ENCODE measurements at regions not wholly inside any gene's neighbourhood (a gene's known extent, or its start where the extent isn't known, plus 50 kb on each side); places are given as distances from the start of the nearest gene placed in this dataset.

DNA sequence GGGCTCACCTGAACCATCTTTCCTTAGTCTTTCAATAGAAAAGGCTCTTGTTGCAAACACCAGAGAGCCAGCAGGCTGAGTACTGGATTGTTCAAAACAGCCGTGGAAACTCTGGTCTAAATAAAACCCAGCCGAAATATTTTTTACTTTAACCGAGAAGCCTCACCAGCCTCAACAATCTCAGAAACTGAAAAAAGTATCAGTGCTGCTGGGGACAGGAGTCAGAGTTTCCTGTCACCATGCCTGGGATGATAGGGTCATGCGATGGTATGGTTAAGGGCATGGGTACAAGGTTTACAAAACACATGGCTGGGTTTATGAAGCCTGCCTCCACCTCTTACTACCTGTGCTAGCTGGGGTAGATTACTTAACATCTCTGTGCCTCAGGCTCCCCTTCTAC is 55.3 kb upstream of the FZD7 start:
- peaks cover 0 to 23% (median 1%) of the 10 kb centered on the region in 4 donors for H3K4me1 ChIP-seq
- no peak overlapping the region for H3K27ac ChIP-seq
- no peaks in the 10 kb centered on the region for H3K27me3 ChIP-seq
- no peak for TF ChIP-seq POLR2A (IDR thresholded peaks at IDR 0.05)
- TF ChIP-seq, protein P1, sequence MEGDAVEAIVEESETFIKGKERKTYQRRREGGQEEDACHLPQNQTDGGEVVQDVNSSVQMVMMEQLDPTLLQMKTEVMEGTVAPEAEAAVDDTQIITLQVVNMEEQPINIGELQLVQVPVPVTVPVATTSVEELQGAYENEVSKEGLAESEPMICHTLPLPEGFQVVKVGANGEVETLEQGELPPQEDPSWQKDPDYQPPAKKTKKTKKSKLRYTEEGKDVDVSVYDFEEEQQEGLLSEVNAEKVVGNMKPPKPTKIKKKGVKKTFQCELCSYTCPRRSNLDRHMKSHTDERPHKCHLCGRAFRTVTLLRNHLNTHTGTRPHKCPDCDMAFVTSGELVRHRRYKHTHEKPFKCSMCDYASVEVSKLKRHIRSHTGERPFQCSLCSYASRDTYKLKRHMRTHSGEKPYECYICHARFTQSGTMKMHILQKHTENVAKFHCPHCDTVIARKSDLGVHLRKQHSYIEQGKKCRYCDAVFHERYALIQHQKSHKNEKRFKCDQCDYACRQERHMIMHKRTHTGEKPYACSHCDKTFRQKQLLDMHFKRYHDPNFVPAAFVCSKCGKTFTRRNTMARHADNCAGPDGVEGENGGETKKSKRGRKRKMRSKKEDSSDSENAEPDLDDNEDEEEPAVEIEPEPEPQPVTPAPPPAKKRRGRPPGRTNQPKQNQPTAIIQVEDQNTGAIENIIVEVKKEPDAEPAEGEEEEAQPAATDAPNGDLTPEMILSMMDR (IDR thresholded peaks at IDR 0.05) = no peak
- DNase-seq = no peak
- H3K9me3 ChIP-seq = no peaks in the 10 kb centered on the region
- no peak overlapping the region for H3K4me3 ChIP-seq
- H3K36me3 ChIP-seq = no peaks in the 10 kb centered on the region

DNA sequence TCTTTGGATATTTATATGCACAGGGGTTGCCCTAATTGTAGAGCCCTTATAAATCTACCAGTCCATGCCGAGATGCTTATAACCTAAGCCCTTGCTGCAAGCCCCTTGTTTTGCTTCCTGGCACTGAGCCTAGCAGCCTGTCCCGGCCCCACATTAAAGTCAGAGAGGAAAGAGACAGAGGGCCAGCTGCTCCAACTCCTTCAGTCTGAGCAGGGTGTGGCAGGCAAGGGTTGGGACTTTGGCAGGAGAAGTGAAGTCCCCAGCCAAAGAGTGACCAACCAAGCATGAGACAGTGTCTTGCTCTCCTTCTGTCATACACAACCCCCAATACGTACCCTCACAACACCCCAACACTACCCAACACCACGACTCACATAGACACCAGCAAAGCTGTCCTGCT is 54.7 kb upstream of the FZD7 start:
- H3K36me3 ChIP-seq = no peaks in the 10 kb centered on the region
- TF ChIP-seq POLR2A (IDR thresholded peaks at IDR 0.05) = no peak
- TF ChIP-seq, protein P1 (IDR thresholded peaks at IDR 0.05) = no peak
- H3K4me1 ChIP-seq = peaks cover 0 to 16% (median 1%) of the 10 kb centered on the region in 4 donors
- H3K27ac ChIP-seq = no peak overlapping the region
- H3K27me3 ChIP-seq = no peaks in the 10 kb centered on the region
- H3K4me3 ChIP-seq = no peak overlapping the region
- H3K9me3 ChIP-seq = no peaks in the 10 kb centered on the region
- no peak for DNase-seq

DNA sequence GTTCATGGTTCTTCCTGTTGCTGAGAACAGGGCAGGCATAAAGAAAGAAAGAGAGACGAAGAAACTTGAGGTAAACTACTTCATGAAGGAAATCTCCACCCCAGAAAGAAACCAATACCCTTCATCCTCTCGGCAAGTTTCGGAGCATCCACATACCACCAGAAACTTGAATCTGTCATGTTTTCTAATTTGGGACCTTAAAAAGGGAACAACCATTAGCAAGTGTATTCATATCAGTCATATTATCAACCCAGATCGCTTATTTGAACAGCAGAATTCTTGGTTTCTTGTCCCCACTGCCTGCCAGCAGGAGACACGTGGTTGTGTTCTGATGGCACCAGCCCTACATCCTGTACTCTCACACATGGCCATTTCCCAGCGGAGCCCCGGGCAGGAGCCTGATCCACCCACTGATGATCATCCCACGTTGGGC is 53.2 kb upstream of the FZD7 start:
- H3K27ac ChIP-seq = no peak overlapping the region

DNA sequence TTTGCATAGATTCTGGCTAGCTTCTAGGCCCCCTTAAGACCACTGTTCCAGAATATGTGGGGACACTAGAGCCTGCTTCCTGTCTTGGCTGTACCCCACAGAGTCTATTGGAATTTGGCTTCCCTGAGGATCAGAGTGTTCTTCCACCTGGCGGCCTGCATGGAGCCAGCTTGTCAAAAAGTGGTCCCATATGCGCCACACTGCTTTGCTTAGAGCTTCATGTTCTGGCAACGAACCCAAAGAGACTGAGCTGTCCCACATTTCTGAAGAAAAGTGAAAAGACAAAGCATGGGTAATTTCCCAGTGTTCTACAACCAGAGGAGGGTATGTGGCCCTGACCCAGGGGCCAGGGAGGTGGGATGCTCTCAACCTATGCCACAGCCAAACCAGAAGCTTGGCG is 52.7 kb upstream of the FZD7 start:
- Histone ChIP-seq H3K36me3 (no peaks in the 10 kb centered on the region), H3K4me1 (no peaks in the 10 kb centered on the region), H3K4me3 (no peak overlapping the region), H3K27ac (no peak overlapping the region), H3K9me3 (no peaks in the 10 kb centered on the region), H3K27me3 (no peaks in the 10 kb centered on the region)
- DNase-seq = no peak
- no peak for TF ChIP-seq POLR2A (IDR thresholded peaks at IDR 0.05)
- TF ChIP-seq, protein P1 (IDR thresholded peaks at IDR 0.05) = no peak

More for the DNA sequence above, 53.2 kb upstream of the FZD7 start:
- Histone ChIP-seq H3K4me3 (no peak overlapping the region), H3K4me1 (peaks cover 0 to 2% (median 0%) of the 10 kb centered on the region in 4 donors), H3K9me3 (no peaks in the 10 kb centered on the region), H3K36me3 (no peaks in the 10 kb centered on the region), H3K27me3 (no peaks in the 10 kb centered on the region)
- no peak for TF ChIP-seq POLR2A (IDR thresholded peaks at IDR 0.05)
- TF ChIP-seq, protein P1 (IDR thresholded peaks at IDR 0.05) = no peak
- no peak for DNase-seq

DNA sequence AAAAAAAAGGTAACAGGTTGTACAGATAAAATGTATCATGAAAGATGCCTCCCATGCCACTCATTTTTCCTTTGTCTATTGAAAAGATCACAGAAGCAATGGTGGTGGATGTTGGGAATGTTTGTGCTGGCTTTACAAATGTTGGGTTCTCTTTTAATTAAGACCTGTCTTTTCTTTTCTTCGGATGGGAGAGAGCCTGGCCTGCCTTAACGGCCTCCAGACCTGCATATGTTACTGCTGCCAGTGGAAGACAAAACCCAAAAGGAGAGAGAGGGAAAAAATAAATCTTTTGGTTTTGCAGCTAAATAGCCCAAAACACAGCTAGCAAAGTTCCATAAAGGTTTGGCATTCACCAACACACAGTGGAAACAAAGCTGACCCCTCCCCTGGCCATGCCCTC is 50.5 kb upstream of the FZD7 start:
- no peaks in the 10 kb centered on the region for H3K9me3 ChIP-seq
- no peak for DNase-seq
- TF ChIP-seq, protein P1 (IDR thresholded peaks at IDR 0.05) = no peak
- no peak for TF ChIP-seq POLR2A (IDR thresholded peaks at IDR 0.05)
- H3K27ac ChIP-seq = no peak overlapping the region
- no peaks in the 10 kb centered on the region for H3K36me3 ChIP-seq
- no peaks in the 10 kb centered on the region for H3K4me1 ChIP-seq
- no peaks in the 10 kb centered on the region for H3K27me3 ChIP-seq
- H3K4me3 ChIP-seq = no peak overlapping the region

DNA sequence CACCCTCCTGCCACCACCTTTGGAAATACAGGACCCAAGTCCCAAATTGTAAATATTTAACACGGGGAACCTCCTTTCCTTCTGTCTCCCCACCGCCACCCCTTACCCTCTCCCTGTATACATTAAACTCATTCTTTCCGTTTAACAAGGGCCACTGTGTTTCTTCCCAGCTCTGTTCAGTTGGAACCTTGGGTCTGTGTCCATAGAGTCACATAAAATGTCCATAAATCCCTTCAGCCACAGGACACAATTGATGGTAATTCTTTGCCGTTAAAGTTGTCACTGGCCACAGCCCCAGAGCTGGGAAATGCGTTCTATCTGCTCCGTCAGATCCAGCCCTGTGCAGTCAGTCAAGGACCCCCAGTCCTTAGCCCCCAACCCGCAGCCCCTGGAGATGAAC is 49.9 kb upstream of the FZD7 start:
- Histone ChIP-seq H3K36me3 (no peaks in the 10 kb centered on the region), H3K4me3 (no peak overlapping the region), H3K27ac (no peak overlapping the region), H3K9me3 (no peaks in the 10 kb centered on the region), H3K4me1 (no peaks in the 10 kb centered on the region), H3K27me3 (no peaks in the 10 kb centered on the region)
- TF ChIP-seq, protein P1 (IDR thresholded peaks at IDR 0.05) = no peak
- TF ChIP-seq POLR2A (IDR thresholded peaks at IDR 0.05) = no peak
- DNase-seq = no peak

Measured in Peyer's patch (tissue), 4 donors.